DND-41 (cell line): ENCODE measurements at regions not wholly inside any gene's neighbourhood (a gene's known extent, or its start where the extent isn't known, plus 50 kb on each side); places are given as distances from the start of the nearest gene placed in this dataset.

Experiments
- EZH2 ChIP-seq: IDR thresholded peaks from 3 replicates; pipeline ENCODE4 v1.6.1; 2012; ENCODE audit warnings: borderline replicate concordance, low read depth, mild to moderate bottlenecking, moderate library complexity, low read length, inconsistent platforms; ENCODE audit not compliant: severe bottlenecking
- TF ChIP-seq, protein P1 (sequence below): IDR thresholded peaks from 2 replicates; pipeline ENCODE4 v1.5.1; 2012; ENCODE audit warnings: borderline replicate concordance, low read length, moderate library complexity, mild to moderate bottlenecking; ENCODE audit not compliant: poor library complexity, severe bottlenecking; ENCODE audit errors: extremely low read depth

DNA sequence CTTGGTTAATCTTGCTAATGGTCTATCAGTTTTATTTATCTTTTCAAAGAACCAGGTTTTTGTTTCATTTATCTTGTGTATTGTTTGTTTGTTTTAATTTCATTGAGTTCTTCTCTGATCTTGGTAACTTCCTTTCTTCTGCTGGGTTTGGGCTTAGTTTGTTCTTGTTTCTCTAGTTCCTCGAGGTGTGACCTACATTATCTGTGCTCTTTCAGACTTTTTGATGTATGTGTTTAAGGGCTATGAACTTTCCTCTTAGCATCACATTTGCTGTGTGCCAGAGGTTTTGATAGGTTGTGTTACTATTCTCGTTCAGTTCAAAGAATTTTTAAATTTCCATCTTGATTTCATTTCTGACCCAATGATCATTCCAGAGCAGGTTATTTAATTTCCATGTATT is 365.4 kb upstream of the GATB start:
- TF ChIP-seq EZH2, result no peak
- TF ChIP-seq, protein P1, sequence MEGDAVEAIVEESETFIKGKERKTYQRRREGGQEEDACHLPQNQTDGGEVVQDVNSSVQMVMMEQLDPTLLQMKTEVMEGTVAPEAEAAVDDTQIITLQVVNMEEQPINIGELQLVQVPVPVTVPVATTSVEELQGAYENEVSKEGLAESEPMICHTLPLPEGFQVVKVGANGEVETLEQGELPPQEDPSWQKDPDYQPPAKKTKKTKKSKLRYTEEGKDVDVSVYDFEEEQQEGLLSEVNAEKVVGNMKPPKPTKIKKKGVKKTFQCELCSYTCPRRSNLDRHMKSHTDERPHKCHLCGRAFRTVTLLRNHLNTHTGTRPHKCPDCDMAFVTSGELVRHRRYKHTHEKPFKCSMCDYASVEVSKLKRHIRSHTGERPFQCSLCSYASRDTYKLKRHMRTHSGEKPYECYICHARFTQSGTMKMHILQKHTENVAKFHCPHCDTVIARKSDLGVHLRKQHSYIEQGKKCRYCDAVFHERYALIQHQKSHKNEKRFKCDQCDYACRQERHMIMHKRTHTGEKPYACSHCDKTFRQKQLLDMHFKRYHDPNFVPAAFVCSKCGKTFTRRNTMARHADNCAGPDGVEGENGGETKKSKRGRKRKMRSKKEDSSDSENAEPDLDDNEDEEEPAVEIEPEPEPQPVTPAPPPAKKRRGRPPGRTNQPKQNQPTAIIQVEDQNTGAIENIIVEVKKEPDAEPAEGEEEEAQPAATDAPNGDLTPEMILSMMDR, result no peak
